GM21381 (cell line): ENCODE measurements at regions not wholly inside any gene's neighbourhood (a gene's known extent, or its start where the extent isn't known, plus 50 kb on each side); places are given as distances from the start of the nearest gene placed in this dataset.

Source experiments
- ATAC-seq: cut with Tn5 transposase; IDR thresholded peaks from one replicate; pipeline ENCODE4 v1.9.1; 2021; ENCODE audit warnings: mild to moderate bottlenecking, moderate library complexity; ENCODE audit not compliant: unreplicated experiment

DNA sequence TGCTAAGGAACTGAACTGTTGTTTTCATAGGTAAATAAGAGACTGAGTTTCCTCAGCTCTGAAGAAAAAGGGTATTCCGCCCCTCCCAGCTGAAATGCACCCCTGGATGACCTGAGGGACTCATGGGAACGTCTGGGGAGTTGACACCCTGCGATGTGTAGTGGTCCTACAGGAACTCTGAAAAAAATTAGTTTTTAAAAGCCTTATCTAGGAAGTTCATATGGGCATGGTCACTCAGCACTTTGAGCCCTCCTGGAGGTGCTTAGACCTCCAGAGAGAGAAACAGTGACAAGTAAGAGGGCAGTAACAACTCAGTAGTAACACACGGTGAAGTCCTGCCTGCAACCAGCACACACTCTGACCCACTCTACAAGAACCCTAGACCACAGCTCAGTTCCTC lies 91.2 kb upstream of the CNOT2 start:
- no peak for ATAC-seq

DNA sequence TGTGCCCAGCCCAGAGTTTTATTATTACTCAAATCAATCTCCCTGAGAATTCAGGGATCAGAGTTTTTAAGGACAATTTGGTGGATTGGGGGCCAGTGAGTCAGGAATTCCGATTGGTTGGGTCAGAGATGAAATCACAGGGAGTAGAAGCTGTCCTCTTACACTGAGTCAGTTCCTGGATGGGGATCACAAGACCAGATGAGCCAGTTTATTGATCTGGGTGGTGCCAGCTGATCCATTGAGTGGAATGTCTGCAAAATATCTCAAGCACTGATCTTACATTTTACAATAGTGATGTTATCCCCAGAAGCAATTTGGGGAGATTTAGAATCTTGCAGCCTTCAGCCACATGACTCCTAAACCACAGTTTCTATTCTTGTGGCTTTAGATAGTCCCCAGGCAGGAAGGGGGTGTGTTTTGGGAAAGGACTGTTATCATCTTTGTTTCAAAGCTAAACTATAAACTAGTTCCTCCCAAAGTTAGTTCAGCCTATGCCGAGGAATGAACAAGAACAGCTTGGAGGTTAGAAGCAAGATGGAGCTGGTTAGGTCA lies 89.1 kb upstream of the CNOT2 start:
- ATAC-seq: no peak

DNA sequence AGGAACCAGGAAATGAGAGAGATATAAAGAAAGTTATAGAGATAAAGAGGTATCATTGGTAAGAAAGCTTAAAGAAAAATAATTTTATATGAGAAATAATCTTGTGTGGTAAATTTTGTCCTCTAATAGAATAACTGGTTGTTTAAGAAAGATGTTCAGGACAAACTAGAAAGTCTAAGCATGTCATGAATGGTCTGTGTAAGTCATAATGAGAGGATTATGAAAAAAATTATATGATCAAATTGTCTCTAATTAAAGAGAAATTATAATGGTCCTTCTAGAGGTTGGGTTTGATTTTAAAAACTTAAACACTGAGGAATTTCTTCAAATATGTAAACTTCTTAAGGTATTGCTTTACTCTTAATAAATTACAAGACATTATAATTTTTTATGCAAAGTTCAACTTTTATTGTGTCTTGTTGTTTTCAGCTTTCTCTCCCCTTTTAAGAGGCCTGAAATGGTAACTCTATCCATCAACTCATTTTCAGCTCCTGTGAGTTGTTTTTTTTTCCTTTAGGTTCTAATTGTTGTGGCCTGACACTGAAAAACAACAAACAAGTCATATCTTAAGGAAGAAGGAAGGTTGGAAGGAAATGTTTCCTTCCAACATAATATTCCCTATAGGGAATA lies 88.2 kb upstream of the CNOT2 start:
- ATAC-seq: no peak

- ATAC-seq: no peak
These were observed 86.1 kb upstream of the CNOT2 start for GRCh38 chr12:70157099-70157498.

DNA sequence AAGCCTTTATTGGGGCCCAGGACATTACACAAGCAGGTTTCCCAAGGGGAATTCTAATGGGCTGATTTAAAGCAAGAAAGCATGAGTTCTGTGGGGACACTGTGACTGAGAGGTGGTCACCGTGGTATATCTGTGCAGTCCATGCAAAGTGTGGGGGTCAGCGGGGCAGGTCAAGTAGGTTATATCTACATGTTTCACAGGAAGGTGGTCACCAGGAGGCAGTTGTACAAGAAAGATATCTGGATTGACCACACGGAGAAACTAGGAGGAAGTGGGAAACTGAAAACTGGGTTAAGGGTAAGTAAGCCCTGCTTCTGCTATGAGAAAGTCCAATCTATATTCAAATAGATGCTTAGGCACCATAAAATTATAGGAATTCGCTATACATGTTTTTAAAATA lies 77.8 kb upstream of the CNOT2 start:
- ATAC-seq: no peak

- ATAC-seq: no peak
These were observed 66.9 kb upstream of the CNOT2 start for GRCh38 chr12:70176290-70176689.

DNA sequence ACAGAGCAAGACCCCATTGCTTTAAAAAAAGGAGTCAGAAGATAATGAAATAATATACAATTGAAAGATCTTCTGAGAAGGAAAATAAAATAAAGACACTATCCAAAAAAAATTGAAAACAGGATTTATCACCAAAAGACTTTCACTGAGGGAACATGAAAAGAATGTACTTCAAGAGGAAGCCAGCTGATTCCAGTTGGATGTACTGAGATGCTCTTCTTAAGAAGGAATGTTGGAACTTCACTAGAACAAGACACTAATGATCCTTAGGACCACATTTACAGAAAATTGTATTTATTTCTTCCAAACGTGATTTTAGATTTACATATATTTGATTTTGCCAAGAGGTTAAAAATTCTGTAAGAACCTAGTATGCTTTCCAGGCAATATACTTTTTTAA lies 65.6 kb upstream of the CNOT2 start:
- ATAC-seq: no peak

DNA sequence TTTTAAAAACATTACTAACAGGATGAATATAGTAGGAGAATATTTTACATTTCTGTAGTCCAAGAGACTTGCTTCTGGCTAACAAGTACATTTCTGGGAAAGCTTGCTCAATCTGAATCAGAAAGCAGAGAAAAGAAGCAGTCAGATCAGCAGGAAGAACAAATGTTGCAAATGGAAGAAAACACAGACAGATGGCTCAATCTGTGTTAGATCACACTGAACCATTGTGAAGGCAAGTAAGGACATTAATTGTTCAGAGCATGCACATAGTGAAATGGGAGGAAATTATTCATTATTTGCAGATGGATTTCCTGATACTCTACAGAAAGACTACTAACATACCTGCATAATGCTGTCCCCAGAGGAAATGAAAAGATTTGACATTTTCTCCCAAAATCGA lies 65.2 kb upstream of the CNOT2 start:
- no peak for ATAC-seq

- ATAC-seq: no peak
These were observed 63.1 kb upstream of the CNOT2 start for GRCh38 chr12:70180130-70180529.

DNA sequence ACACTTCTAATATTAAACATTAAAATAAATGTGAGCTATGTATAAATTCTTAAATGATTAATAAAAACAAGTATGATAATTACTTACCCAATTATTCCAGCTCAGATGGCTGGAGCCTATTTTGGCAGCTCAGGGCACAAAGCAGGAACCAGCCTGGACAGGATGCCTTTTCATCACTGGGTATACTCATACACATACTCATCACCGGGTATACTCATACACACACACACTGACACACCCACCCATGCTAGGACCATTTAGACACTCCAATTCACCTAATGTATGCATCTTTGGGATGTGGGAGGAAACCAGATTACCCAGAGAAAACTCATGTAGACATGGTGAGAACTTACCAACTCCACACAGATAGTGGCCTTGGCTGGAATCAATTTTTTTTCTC lies 57.9 kb upstream of the CNOT2 start:
- ATAC-seq: no peak

DNA sequence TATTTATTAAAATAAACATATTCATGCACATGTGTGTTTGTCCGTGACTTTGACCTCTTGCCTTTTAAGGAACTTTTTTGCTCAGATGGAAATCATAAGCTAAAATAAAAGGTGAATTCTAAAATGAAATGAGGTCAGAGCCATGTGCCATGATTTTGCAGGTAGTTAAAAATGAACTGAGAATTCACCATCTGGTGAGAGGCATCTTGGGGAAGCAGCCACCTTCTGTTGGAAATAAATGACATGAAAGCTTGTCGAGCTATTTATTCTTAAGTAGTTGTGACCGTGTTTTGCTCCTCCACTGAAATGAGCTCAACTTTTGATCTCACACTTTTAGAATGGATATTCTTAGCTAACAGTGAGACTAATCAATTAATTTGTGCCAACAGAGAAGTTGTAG lies 56.8 kb upstream of the CNOT2 start:
- ATAC-seq: no peak

DNA sequence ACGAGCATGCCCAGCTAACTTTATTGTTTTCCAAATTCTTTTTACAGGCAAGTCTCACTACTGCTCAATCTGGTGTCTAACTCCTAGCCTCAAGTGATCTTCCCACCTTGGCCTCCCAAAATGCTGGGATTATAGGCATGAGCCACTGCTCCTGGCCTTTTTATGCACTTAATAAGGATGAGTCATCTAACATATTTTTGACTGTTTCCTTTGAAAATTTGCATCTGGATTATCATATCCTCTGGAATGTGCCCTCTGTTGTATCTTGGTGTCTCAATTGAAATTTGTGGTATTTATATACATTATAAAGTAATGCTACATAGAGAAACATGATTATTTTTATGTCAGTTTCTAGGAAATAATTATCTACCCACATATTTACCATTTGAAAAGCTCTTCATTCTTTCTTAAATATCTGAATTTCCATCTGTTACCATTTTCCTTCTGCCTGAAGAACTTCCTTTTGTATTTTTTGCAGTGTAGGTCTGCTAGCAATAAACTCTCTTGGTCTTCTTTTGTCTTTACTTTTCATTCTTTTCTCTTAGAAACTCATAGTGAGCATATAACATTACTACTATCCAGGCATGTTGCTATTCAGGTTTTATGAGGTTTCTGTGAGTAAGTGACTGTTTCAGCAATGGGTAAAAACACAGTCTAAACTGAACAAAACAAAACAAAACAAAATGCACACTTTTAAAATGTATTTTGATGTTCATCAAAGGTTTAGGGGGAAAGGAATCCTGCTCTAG lies 52.8 kb upstream of the CNOT2 start:
- no peak for ATAC-seq
